Body of pancreas (tissue), 4 donors: ENCODE measurements at regions not wholly inside any gene's neighbourhood (a gene's known extent, or its start where the extent isn't known, plus 50 kb on each side); places are given as distances from the start of the nearest gene placed in this dataset.

Experiments
- CTCF ChIP-seq, 7 experiments: fragments of 450-650 bp in 4 of 7; fragments of 200-600 bp in 3 of 7; sonication (generic) in 3 of 7; IDR thresholded peaks; one replicate each; pipeline ENCODE4 v1.5.1; 2016 to 2019; ENCODE audit warnings: antibody characterized with exemption in 7 of 7
- POLR2A ChIP-seq, 3 donors: fragments of 450-650 bp; IDR thresholded peaks; one replicate each; pipeline ENCODE4 v1.6.1; 2016; ENCODE audit warnings: antibody characterized with exemption in 3 of 3, mild to moderate bottlenecking in 2 of 3

- TF ChIP-seq CTCF (IDR thresholded peaks at IDR 0.05) (no peak), POLR2A (IDR thresholded peaks at IDR 0.05) (no peak)
Observed at GRCh38 chr10:9596368-9596920, 1421.2 kb upstream of the CELF2 start.
